A673 (cell line): ENCODE measurements at regions not wholly inside any gene's neighbourhood (a gene's known extent, or its start where the extent isn't known, plus 50 kb on each side); places are given as distances from the start of the nearest gene placed in this dataset.

Source experiments
- BruUV-seq: library from RNA; stranded (reverse); fragments of 400-500 nt; replicated peaks from 2 replicates; lab custom pipeline; 2021; lab: Mats Ljungman, UMichigan
- CTCF ChIA-PET: fragments of 300-600 bp; sonication (Branson Sonifier 250); formaldehyde crosslinking; loops from one replicate; lab custom pipeline; 2022; ENCODE audit warnings: antibody characterized with exemption; lab: Charles Lee
- POLR2A ChIA-PET: fragments of 300-600 bp; sonication (Branson Sonifier 250); formaldehyde crosslinking; loops from one replicate; lab custom pipeline; 2022; ENCODE audit warnings: antibody characterized with exemption; ENCODE audit not compliant: low non-redundant PET; lab: Charles Lee
- DNase-seq: peaks from one replicate; pipeline ENCODE4 v3.0.0-alpha.2; 2015; ENCODE audit warnings: low spot score
- H3K27ac ChIP-seq: fragments of 200-600 bp; sonication (generic); 2 replicates; pipeline ENCODE4 v1.5.1; 2016; ENCODE audit warnings: mixed run types, low read depth, mild to moderate bottlenecking, mixed read lengths, antibody characterized with exemption, low read length; ENCODE audit not compliant: poor library complexity, severe bottlenecking
- H3K27me3 ChIP-seq: fragments of 200-600 bp; sonication (generic); replicated peaks from 2 replicates; pipeline ENCODE4 v1.6.1; 2017; ENCODE audit warnings: mixed run types, low read depth, mild to moderate bottlenecking, mixed read lengths, antibody characterized with exemption, low read length; ENCODE audit not compliant: insufficient read depth, poor library complexity
- H3K36me3 ChIP-seq: fragments of 200-600 bp; sonication (generic); 2 replicates; pipeline ENCODE4 v1.6.1; 2016; ENCODE audit warnings: mixed run types, mild to moderate bottlenecking, mixed read lengths, antibody characterized with exemption, low read length; ENCODE audit not compliant: insufficient read depth, poor library complexity, severe bottlenecking
- H3K4me1 ChIP-seq: fragments of 200-600 bp; sonication (generic); 2 replicates; pipeline ENCODE4 v1.6.1; 2017; ENCODE audit warnings: mixed run types, mild to moderate bottlenecking, mixed read lengths, antibody characterized with exemption, low read length; ENCODE audit not compliant: insufficient read depth, poor library complexity, severe bottlenecking
- H3K4me3 ChIP-seq: fragments of 200-600 bp; sonication (generic); 2 replicates; pipeline ENCODE4 v1.5.1; 2016; ENCODE audit warnings: low read depth, mixed run types, mild to moderate bottlenecking, mixed read lengths, low read length; ENCODE audit not compliant: poor library complexity, severe bottlenecking
- H3K9me3 ChIP-seq: fragments of 200-600 bp; sonication (generic); 2 replicates; pipeline ENCODE4 v1.6.1; 2016; ENCODE audit warnings: mixed run types, low read depth, mild to moderate bottlenecking, mixed read lengths, antibody characterized with exemption, low read length; ENCODE audit not compliant: poor library complexity, severe bottlenecking
- EZH2 ChIP-seq: fragments of 200-600 bp; sonication (generic); IDR thresholded peaks from 2 replicates; pipeline ENCODE4 v1.6.1; 2017; ENCODE audit warnings: borderline replicate concordance, low read depth, mild to moderate bottlenecking, mixed read lengths, antibody characterized with exemption, low read length; ENCODE audit not compliant: poor library complexity, severe bottlenecking
- intact Hi-C: fragments of 100-400 bp; cut with micrococcal nuclease; formaldehyde crosslinking; loops from one replicate; pipeline ENCODE4 v1.10.0; 2022; ENCODE audit not compliant: unreplicated experiment
- TF ChIP-seq, protein P1 (sequence below): fragments of 300-800, 200-600 bp; sonication (generic); conservative IDR thresholded peaks from 2 replicates; pipeline ENCODE4 v1.5.1; 2017; ENCODE audit warnings: low read depth, mild to moderate bottlenecking, antibody characterized with exemption, low read length, moderate library complexity, mixed read lengths

DNA sequence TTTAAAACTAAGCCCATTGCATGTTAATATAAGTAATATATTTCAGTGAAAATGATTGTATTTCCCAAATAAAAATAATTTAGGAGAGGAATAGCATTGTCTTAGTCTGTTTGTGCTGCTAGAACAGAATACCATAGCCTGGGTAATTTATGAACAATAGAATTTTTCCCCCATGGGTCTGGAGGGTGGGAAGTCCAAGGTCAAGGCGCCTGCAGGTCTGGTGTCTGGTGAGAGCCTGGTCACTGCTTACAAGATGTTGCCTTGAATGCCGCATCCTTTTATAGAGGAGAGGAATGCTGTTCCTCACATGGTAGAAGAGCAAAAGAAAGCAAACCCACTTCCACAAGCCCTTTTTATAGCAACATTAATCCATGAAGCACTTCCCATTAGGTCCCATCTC, 161.3 kb upstream of the ZFHX3 start:
- POLR2A ChIA-PET = no interaction called here
- no peaks in the 10 kb centered on the region for H3K36me3 ChIP-seq
- CTCF ChIA-PET = no interaction called here
- no peak for DNase-seq
- TF ChIP-seq, protein P1, sequence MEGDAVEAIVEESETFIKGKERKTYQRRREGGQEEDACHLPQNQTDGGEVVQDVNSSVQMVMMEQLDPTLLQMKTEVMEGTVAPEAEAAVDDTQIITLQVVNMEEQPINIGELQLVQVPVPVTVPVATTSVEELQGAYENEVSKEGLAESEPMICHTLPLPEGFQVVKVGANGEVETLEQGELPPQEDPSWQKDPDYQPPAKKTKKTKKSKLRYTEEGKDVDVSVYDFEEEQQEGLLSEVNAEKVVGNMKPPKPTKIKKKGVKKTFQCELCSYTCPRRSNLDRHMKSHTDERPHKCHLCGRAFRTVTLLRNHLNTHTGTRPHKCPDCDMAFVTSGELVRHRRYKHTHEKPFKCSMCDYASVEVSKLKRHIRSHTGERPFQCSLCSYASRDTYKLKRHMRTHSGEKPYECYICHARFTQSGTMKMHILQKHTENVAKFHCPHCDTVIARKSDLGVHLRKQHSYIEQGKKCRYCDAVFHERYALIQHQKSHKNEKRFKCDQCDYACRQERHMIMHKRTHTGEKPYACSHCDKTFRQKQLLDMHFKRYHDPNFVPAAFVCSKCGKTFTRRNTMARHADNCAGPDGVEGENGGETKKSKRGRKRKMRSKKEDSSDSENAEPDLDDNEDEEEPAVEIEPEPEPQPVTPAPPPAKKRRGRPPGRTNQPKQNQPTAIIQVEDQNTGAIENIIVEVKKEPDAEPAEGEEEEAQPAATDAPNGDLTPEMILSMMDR = no peak
- no peak for TF ChIP-seq EZH2
- no TSS peak for BruUV-seq
- no peaks in the 10 kb centered on the region for H3K27me3 ChIP-seq
- intact Hi-C loops = no loop called here
- no peak overlapping the region for H3K27ac ChIP-seq
- H3K4me3 ChIP-seq = no peak overlapping the region
- H3K4me1 ChIP-seq = peaks cover 33% of the 10 kb centered on the region
- H3K9me3 ChIP-seq = no peaks in the 10 kb centered on the region

DNA sequence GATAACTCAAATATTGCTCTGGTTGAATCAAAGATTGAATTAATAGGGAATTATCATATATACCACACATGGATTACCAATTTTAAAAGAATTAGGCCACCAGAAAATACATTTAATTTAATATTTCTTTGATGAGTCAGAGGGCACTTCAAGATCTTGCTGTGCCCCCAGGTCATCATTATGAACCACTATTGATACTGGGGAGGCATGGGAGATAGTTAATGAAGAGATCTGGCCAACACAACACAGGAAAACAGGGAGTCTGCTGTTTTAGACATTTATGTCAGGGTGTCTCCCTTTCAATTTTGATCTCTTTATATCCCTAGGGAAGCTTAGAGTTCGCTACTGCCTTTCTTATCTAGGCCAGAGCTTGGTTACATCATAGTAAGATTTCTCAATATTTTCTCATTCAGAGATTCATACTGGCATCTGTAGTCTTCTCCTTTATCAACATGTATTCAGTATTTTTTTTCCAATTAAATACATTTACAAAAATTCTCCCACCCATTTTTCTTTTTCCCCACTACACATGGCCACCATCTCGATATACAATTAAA, 158.3 kb upstream of the ZFHX3 start:
- BruUV-seq = no TSS peak
- no peaks in the 10 kb centered on the region for H3K36me3 ChIP-seq
- ChIA-PET POLR2A (no interaction called here), CTCF (no interaction called here)
- TF ChIP-seq, protein P1 = no peak
- no peak for TF ChIP-seq EZH2
- intact Hi-C loops = no loop called here
- no peak overlapping the region for H3K4me3 ChIP-seq
- H3K4me1 ChIP-seq = peaks cover 19% of the 10 kb centered on the region
- H3K27me3 ChIP-seq = no peaks in the 10 kb centered on the region
- DNase-seq = no peak
- no peaks in the 10 kb centered on the region for H3K9me3 ChIP-seq
- H3K27ac ChIP-seq = no peak overlapping the region

DNA sequence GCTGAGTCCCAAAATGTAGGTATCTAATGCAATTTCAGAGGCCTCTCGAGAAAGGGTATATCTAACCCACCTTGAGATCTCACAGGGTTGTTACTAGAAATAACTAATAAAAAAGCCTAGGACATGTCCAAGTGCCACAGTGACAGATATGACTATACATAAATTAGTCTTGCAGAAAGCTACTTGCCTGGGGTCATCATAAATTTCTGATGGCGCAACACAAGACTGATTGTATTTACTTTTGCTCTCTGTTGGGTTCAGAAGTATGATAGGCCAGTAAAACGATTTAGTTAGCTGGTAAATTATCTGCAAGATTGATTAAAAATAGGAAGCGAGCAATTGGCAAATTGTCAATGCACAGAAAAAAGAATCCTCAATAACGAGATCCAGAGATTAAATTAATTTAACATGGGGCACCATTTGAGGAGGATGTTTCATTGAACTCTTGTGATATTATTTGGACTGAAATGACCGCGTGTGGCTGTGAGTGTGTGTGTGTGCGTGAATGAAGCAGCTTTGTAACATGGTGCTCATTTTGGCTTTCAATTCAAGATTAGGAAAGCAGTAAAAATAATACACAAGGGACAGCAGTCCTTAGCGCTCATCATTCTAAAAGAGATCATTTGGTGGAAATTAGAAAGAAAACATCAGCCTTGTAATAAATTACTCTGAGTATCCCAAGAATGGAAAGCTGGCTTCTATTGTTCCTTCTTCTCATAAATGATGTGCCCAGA, 157.4 kb upstream of the ZFHX3 start:
- peaks cover 19% of the 10 kb centered on the region for H3K4me1 ChIP-seq
- no peaks in the 10 kb centered on the region for H3K27me3 ChIP-seq
- H3K9me3 ChIP-seq = no peaks in the 10 kb centered on the region
- H3K27ac ChIP-seq = no peak overlapping the region
- TF ChIP-seq, protein P1 = no peak
- TF ChIP-seq EZH2 = no peak
- ChIA-PET CTCF (no interaction called here), POLR2A (no interaction called here)
- BruUV-seq = no TSS peak
- no peak overlapping the region for H3K4me3 ChIP-seq
- intact Hi-C loops = no loop called here
- no peak for DNase-seq
- no peaks in the 10 kb centered on the region for H3K36me3 ChIP-seq
